Neural cell (in vitro differentiated cells): ENCODE measurements at regions not wholly inside any gene's neighbourhood (a gene's known extent, or its start where the extent isn't known, plus 50 kb on each side); places are given as distances from the start of the nearest gene placed in this dataset.

ENCODE experiments used
- POLR2AphosphoS5 ChIP-seq: IDR thresholded peaks from 2 replicates; pipeline ENCODE4 v1.6.1; 2012
- RAD21 ChIP-seq: fragments of 450-650 bp; conservative IDR thresholded peaks from 2 replicates; pipeline ENCODE4 v1.6.1; 2014; ENCODE audit warnings: antibody characterized with exemption, mild to moderate bottlenecking, moderate library complexity
- TF ChIP-seq, protein P1 (sequence below): fragments of 450-650 bp; IDR thresholded peaks from 2 replicates; pipeline ENCODE4 v1.5.1; 2014; ENCODE audit warnings: antibody characterized with exemption, mild to moderate bottlenecking, moderate library complexity; ENCODE audit not compliant: poor library complexity, severe bottlenecking

DNA sequence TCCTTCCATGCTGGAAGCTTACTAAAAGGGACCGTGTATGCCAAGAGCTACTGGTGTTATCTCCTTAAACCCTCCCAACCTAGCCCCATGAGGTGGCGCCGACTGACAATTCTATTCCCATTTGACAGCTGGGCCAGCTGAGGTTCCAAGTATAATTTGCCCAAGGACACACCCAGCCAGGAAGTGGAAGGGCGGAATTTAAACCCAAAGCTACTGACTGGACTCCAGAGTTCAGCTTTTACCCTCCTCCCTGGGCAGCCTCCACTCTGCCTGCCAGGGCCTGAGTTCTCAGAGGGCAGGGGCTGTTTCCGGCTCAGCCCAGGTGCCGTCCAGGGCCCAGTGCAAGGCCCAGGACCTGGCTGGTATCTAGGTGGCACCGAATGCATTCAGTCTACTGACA lies 71.8 kb downstream of the C9orf50 start:
- TF ChIP-seq, protein P1, sequence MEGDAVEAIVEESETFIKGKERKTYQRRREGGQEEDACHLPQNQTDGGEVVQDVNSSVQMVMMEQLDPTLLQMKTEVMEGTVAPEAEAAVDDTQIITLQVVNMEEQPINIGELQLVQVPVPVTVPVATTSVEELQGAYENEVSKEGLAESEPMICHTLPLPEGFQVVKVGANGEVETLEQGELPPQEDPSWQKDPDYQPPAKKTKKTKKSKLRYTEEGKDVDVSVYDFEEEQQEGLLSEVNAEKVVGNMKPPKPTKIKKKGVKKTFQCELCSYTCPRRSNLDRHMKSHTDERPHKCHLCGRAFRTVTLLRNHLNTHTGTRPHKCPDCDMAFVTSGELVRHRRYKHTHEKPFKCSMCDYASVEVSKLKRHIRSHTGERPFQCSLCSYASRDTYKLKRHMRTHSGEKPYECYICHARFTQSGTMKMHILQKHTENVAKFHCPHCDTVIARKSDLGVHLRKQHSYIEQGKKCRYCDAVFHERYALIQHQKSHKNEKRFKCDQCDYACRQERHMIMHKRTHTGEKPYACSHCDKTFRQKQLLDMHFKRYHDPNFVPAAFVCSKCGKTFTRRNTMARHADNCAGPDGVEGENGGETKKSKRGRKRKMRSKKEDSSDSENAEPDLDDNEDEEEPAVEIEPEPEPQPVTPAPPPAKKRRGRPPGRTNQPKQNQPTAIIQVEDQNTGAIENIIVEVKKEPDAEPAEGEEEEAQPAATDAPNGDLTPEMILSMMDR: no peak
- TF ChIP-seq POLR2AphosphoS5 (no peak), RAD21 (no peak)
